ENCODE measurements at regions not wholly inside any gene's neighbourhood (a gene's known extent, or its start where the extent isn't known, plus 50 kb on each side); places are given as distances from the start of the nearest gene placed in this dataset.
"Not testable (repeated sequence)": the region's sequence is repeated elsewhere in the genome, so short reads cannot be mapped to it uniquely, and the experiment has no call there.

GRCh38 chr15:20010759-20011158, 530.8 kb downstream of the GOLGA6L6 start:
- H2BK5ac ChIP-seq (ENCODE audit: low read depth, low read length, poor library complexity, severe bottlenecking); H3K36me3 ChIP-seq (ENCODE audit: control insufficient read depth, insufficient read depth, low read length); H2AFZ ChIP-seq (replicated peaks; ENCODE audit: low read length, poor library complexity); DNase-seq; H3K18ac ChIP-seq (ENCODE audit: low read depth, low read length); H2AK9ac ChIP-seq (replicated peaks; ENCODE audit: low read depth, low read length, poor library complexity); H3K9ac ChIP-seq (ENCODE audit: low read depth, low read length); H3K14ac ChIP-seq (replicated peaks; ENCODE audit: low read depth, low read length); in situ Hi-C loops (cut with MboI; ENCODE audit: low sequenced_read_pairs); H4K5ac ChIP-seq (ENCODE audit: low read depth, low read length); H3K56ac ChIP-seq (ENCODE audit: extremely low read depth, insufficient read depth, low read length); H3K9me3 ChIP-seq (ENCODE audit: control insufficient read depth, insufficient read depth, low read length); H4K8ac ChIP-seq (ENCODE audit: low read depth in 2 of 2, low read length in 2 of 2); ATAC-seq (ENCODE audit: low read depth); H3K79me1 ChIP-seq (ENCODE audit: low read depth in 1 of 2, low read length in 2 of 2); H3K9me1 ChIP-seq (ENCODE audit: insufficient read depth, low read length); H2BK15ac ChIP-seq (ENCODE audit: low read depth, low read length); H3K4ac ChIP-seq (ENCODE audit: low read depth, low read length); H3K23ac ChIP-seq (ENCODE audit: low read depth, low read length); intact Hi-C loops (cut with micrococcal nuclease); H2BK120ac ChIP-seq (ENCODE audit: low read depth, low read length); BruUV-seq (replicated peaks); H4K91ac ChIP-seq (ENCODE audit: insufficient read depth, low read depth, low read length); H3K4me3 ChIP-seq (ENCODE audit: insufficient read depth, low read depth, low read length); H3K27ac ChIP-seq (ENCODE audit: insufficient read depth, low read length); dilution Hi-C loops (cut with HindIII; ENCODE audit: low sequenced_read_pairs, unreplicated experiment); H2AK5ac ChIP-seq (ENCODE audit: low read depth, low read length); POLR2A ChIA-PET (ENCODE audit: unreplicated experiment); H4K20me1 ChIP-seq (ENCODE audit: insufficient read depth, low read length); H3K4me2 ChIP-seq (ENCODE audit: low read depth, low read length); H2BK20ac ChIP-seq (ENCODE audit: low read depth, low read length); H3K27me3 ChIP-seq (ENCODE audit: control insufficient read depth, insufficient read depth, low read length); CTCF ChIA-PET; H3K4me1 ChIP-seq (ENCODE audit: control insufficient read depth, insufficient read depth, low read length): not testable (repeated sequence)
- WGBS, 2 experiments (ENCODE audit: extremely low coverage in 2 of 2, insufficient read length in 1 of 2), result no CpG with 5 or more reads among the region's 9 CpGs

- H3K9ac ChIP-seq (ENCODE audit: low read depth, low read length); DNase-seq; H2BK120ac ChIP-seq (ENCODE audit: low read depth, low read length); ATAC-seq (ENCODE audit: low read depth); H3K18ac ChIP-seq (ENCODE audit: low read depth, low read length); dilution Hi-C loops (cut with HindIII; ENCODE audit: low sequenced_read_pairs, unreplicated experiment); H4K91ac ChIP-seq (ENCODE audit: insufficient read depth, low read depth, low read length); H2BK15ac ChIP-seq (ENCODE audit: low read depth, low read length); H3K23ac ChIP-seq (ENCODE audit: low read depth, low read length); CTCF ChIA-PET; H3K56ac ChIP-seq (ENCODE audit: extremely low read depth, insufficient read depth, low read length); H4K20me1 ChIP-seq (ENCODE audit: insufficient read depth, low read length); H3K27ac ChIP-seq (ENCODE audit: insufficient read depth, low read length); H2BK5ac ChIP-seq (ENCODE audit: low read depth, low read length, poor library complexity, severe bottlenecking); H2AFZ ChIP-seq (replicated peaks; ENCODE audit: low read length, poor library complexity); H3K4ac ChIP-seq (ENCODE audit: low read depth, low read length); H3K9me1 ChIP-seq (ENCODE audit: insufficient read depth, low read length); H3K79me1 ChIP-seq (ENCODE audit: low read depth in 1 of 2, low read length in 2 of 2); H2BK20ac ChIP-seq (ENCODE audit: low read depth, low read length); in situ Hi-C loops (cut with MboI; ENCODE audit: low sequenced_read_pairs); POLR2A ChIA-PET (ENCODE audit: unreplicated experiment); H2AK9ac ChIP-seq (replicated peaks; ENCODE audit: low read depth, low read length, poor library complexity); H3K27me3 ChIP-seq (ENCODE audit: control insufficient read depth, insufficient read depth, low read length); H4K8ac ChIP-seq (ENCODE audit: low read depth in 2 of 2, low read length in 2 of 2); H3K4me3 ChIP-seq (ENCODE audit: insufficient read depth, low read depth, low read length); H3K36me3 ChIP-seq (ENCODE audit: control insufficient read depth, insufficient read depth, low read length); H3K4me2 ChIP-seq (ENCODE audit: low read depth, low read length); H2AK5ac ChIP-seq (ENCODE audit: low read depth, low read length); intact Hi-C loops (cut with micrococcal nuclease); BruUV-seq (replicated peaks); H4K5ac ChIP-seq (ENCODE audit: low read depth, low read length); H3K14ac ChIP-seq (replicated peaks; ENCODE audit: low read depth, low read length); H3K9me3 ChIP-seq (ENCODE audit: control insufficient read depth, insufficient read depth, low read length); H3K4me1 ChIP-seq (ENCODE audit: control insufficient read depth, insufficient read depth, low read length): not testable (repeated sequence)
- no CpG with 5 or more reads among the region's 8 CpGs for WGBS, 2 experiments (ENCODE audit: extremely low coverage in 2 of 2, insufficient read length in 1 of 2)
These were observed 532.0 kb downstream of the GOLGA6L6 start for GRCh38 chr15:20009619-20010018.
